PC-3 (cell line): ENCODE measurements at regions not wholly inside any gene's neighbourhood (a gene's known extent, or its start where the extent isn't known, plus 50 kb on each side); places are given as distances from the start of the nearest gene placed in this dataset.
"Not testable (repeated sequence)": the region's sequence is repeated elsewhere in the genome, so short reads cannot be mapped to it uniquely, and the experiment has no call there.

Experiments used
- ATAC-seq: fragments of 200-7000 bp; cut with Tn5 transposase; 2 replicates; pipeline ENCODE4 v1.9.1; 2020; ENCODE audit warnings: mild to moderate bottlenecking, moderate library complexity
- BruUV-seq: library from RNA; stranded (reverse); fragments of 400-500 nt; replicated peaks from 2 replicates; lab custom pipeline; 2021; lab: Mats Ljungman, UMichigan
- CTCF ChIA-PET: fragments of 300-600 bp; sonication (Branson Sonifier 250); formaldehyde crosslinking; loops from one replicate; lab custom pipeline; 2022; ENCODE audit warnings: antibody characterized with exemption; lab: Charles Lee
- POLR2A ChIA-PET: fragments of 300-600 bp; sonication (Branson Sonifier 250); formaldehyde crosslinking; loops from one replicate; lab custom pipeline; 2022; ENCODE audit warnings: antibody characterized with exemption; ENCODE audit not compliant: unreplicated experiment; lab: Charles Lee
- DNase-seq: peaks from one replicate; pipeline ENCODE4 v3.0.0-alpha.2; 2015
- H2AFZ ChIP-seq: fragments of 300-600 bp; sonication (generic); 2 replicates; pipeline ENCODE4 v1.6.0; 2016; ENCODE audit warnings: antibody characterized with exemption, low read length
- H3F3A ChIP-seq: fragments of 300-600 bp; sonication (generic); one replicate; pipeline ENCODE4 v1.6.0; 2017; ENCODE audit warnings: antibody characterized with exemption, low read length, control low read depth, mild to moderate bottlenecking; ENCODE audit not compliant: unreplicated experiment
- H3K27ac ChIP-seq: fragments of 300-600 bp; sonication (generic); 2 replicates; pipeline ENCODE4 v1.5.1; 2016; ENCODE audit warnings: mild to moderate bottlenecking, low read length
- H3K27me3 ChIP-seq: fragments of 300-600 bp; sonication (generic); 2 replicates; pipeline ENCODE4 v1.6.1; 2016; ENCODE audit warnings: low read length, mixed read lengths
- H3K36me3 ChIP-seq: fragments of 300-600 bp; sonication (generic); 2 replicates; pipeline ENCODE4 v1.6.1; 2016; ENCODE audit warnings: low read depth, mixed run types, low read length, mixed read lengths
- H3K4me1 ChIP-seq: fragments of 300-600 bp; sonication (generic); 2 replicates; pipeline ENCODE4 v1.5.1; 2016; ENCODE audit warnings: low read length; ENCODE audit not compliant: insufficient read depth
- H3K4me2 ChIP-seq: fragments of 300-600 bp; sonication (generic); 2 replicates; pipeline ENCODE4 v1.6.0; 2016; ENCODE audit warnings: low read length
- H3K4me3 ChIP-seq: fragments of 300-600 bp; sonication (generic); 2 replicates; pipeline ENCODE4 v1.5.1; 2016; ENCODE audit warnings: mild to moderate bottlenecking, low read length, mixed read lengths
- H3K79me2 ChIP-seq: fragments of 300-600 bp; sonication (generic); 2 replicates; pipeline ENCODE4 v1.6.1; 2017; ENCODE audit warnings: low read length, mixed read lengths
- H3K9ac ChIP-seq: fragments of 300-600 bp; sonication (generic); 2 replicates; pipeline ENCODE4 v1.6.0; 2016; ENCODE audit warnings: mild to moderate bottlenecking, low read length
- H3K9me2 ChIP-seq: fragments of 300-600 bp; sonication (generic); replicated peaks from 2 replicates; pipeline ENCODE4 v1.6.1; 2016; ENCODE audit warnings: mixed run types, low read length, mixed read lengths
- H3K9me3 ChIP-seq: fragments of 300-600 bp; sonication (generic); 2 replicates; pipeline ENCODE4 v1.6.1; 2016; ENCODE audit warnings: low read length, mixed read lengths
- H4K20me1 ChIP-seq: fragments of 300-600 bp; sonication (generic); 2 replicates; pipeline ENCODE4 v1.6.1; 2016; ENCODE audit warnings: low read length, mixed read lengths
- CTCF ChIP-seq: fragments of 300-600 bp; sonication (generic); conservative IDR thresholded peaks from 2 replicates; pipeline ENCODE4 v1.5.1; 2017; ENCODE audit warnings: antibody characterized with exemption, low read depth, mild to moderate bottlenecking, low read length
- EZH2 ChIP-seq: fragments of 300-600 bp; sonication (generic); IDR thresholded peaks from one replicate; pipeline ENCODE4 v1.6.1; 2017; ENCODE audit warnings: antibody characterized with exemption, mild to moderate bottlenecking, low read length; ENCODE audit not compliant: unreplicated experiment
- EZH2phosphoT487 ChIP-seq: fragments of 300-600 bp; sonication (generic); IDR thresholded peaks from 2 replicates; pipeline ENCODE4 v1.6.1; 2018; ENCODE audit warnings: mild to moderate bottlenecking, antibody characterized with exemption, low read length, borderline replicate concordance
- intact Hi-C: fragments of 100-400 bp; cut with micrococcal nuclease; formaldehyde crosslinking; loops from 2 replicates; pipeline ENCODE4 v1.9.0; 2023

GRCh38 chr5:135263022-135263668, 135.9 kb downstream of the MACROH2A1 start:
- DNase-seq (no peak), ATAC-seq (no peak)
- Histone ChIP-seq H3K27ac (no peak overlapping the region), H3F3A (no peaks in the 10 kb centered on the region), H2AFZ (no peak overlapping the region), H3K9ac (no peak overlapping the region), H3K4me3 (no peak overlapping the region), H3K4me2 (no peak overlapping the region), H4K20me1 (no peaks in the 10 kb centered on the region), H3K9me2 (no peaks in the 10 kb centered on the region), H3K79me2 (no peaks in the 10 kb centered on the region), H3K4me1 (no peaks in the 10 kb centered on the region), H3K36me3 (no peaks in the 10 kb centered on the region), H3K27me3 (no peaks in the 10 kb centered on the region), H3K9me3 (no peaks in the 10 kb centered on the region)
- ChIA-PET CTCF (no interaction called here), POLR2A (no interaction called here)
- TF ChIP-seq CTCF: no peak
- TF ChIP-seq EZH2phosphoT487: no peak
- no peak for TF ChIP-seq EZH2
- intact Hi-C loops: no loop called here
- no TSS peak for BruUV-seq

GRCh38 chr5:135262364-135262763, 136.7 kb downstream of the MACROH2A1 start:
- H3K27me3 ChIP-seq: no peaks in the 10 kb centered on the region
- peak; percentile 28 for DNase-seq
- H3K36me3 ChIP-seq: no peaks in the 10 kb centered on the region
- no peak overlapping the region for H3K4me3 ChIP-seq
- H3K4me2 ChIP-seq: no peak overlapping the region
- H3K79me2 ChIP-seq: no peaks in the 10 kb centered on the region
- intact Hi-C loops: no loop called here
- H3K9ac ChIP-seq: no peak overlapping the region
- H3K9me2 ChIP-seq: no peaks in the 10 kb centered on the region
- CTCF ChIA-PET: no interaction called here
- H3K4me1 ChIP-seq: no peaks in the 10 kb centered on the region
- no peak overlapping the region for H3K27ac ChIP-seq
- BruUV-seq: no TSS peak
- POLR2A ChIA-PET: no interaction called here
- TF ChIP-seq EZH2: no peak
- TF ChIP-seq CTCF: no peak
- no peak for TF ChIP-seq EZH2phosphoT487
- H3K9me3 ChIP-seq: no peaks in the 10 kb centered on the region
- H2AFZ ChIP-seq: no peak overlapping the region
- no peaks in the 10 kb centered on the region for H3F3A ChIP-seq
- no peak for ATAC-seq
- H4K20me1 ChIP-seq: no peaks in the 10 kb centered on the region

- H3K27me3 ChIP-seq, H3K36me3 ChIP-seq, H3F3A ChIP-seq, H3K9me3 ChIP-seq, ATAC-seq, intact Hi-C loops, DNase-seq, H2AFZ ChIP-seq, H3K27ac ChIP-seq, H3K4me2 ChIP-seq, H3K9me2 ChIP-seq, H3K79me2 ChIP-seq, H3K4me1 ChIP-seq, H3K4me3 ChIP-seq, CTCF ChIA-PET, H4K20me1 ChIP-seq, BruUV-seq, H3K9ac ChIP-seq, POLR2A ChIA-PET: not testable (repeated sequence)
Observed at GRCh38 chr5:135260108-135260507, 138.9 kb downstream of the MACROH2A1 start.
